T-helper 2 cell treated with Interferon-gamma antibody and Interleukin-4, amounts not matched to agents 5 μg/mL and 100 μg/mL, for 36 hours (primary cell): ENCODE measurements at regions not wholly inside any gene's neighbourhood (a gene's known extent, or its start where the extent isn't known, plus 50 kb on each side); places are given as distances from the start of the nearest gene placed in this dataset.

Experiments used
- DNase-seq: peaks from one replicate; pipeline ENCODE4 v3.0.0; 2021; ENCODE audit warnings: low spot score
- H3K27ac Mint-ChIP-seq: one replicate; pipeline ENCODE4 v1.8.0; 2021; ENCODE audit warnings: mild to moderate bottlenecking, mixed read lengths
- H3K27me3 Mint-ChIP-seq: one replicate; pipeline ENCODE4 v1.8.0; 2021; ENCODE audit warnings: low read depth, mixed read lengths
- H3K36me3 Mint-ChIP-seq: one replicate; pipeline ENCODE4 v1.8.0; 2021; ENCODE audit warnings: low read depth, mixed read lengths
- H3K4me1 Mint-ChIP-seq: one replicate; pipeline ENCODE4 v1.8.0; 2021; ENCODE audit warnings: low read depth, mixed read lengths
- H3K4me3 Mint-ChIP-seq: one replicate; pipeline ENCODE4 v1.8.0; 2022; ENCODE audit warnings: mild to moderate bottlenecking, moderate library complexity, mixed read lengths
- H3K9me3 Mint-ChIP-seq: one replicate; pipeline ENCODE4 v1.8.0; 2021; ENCODE audit warnings: mixed read lengths

GRCh38 chr4:155564086-155564485 lies 102.6 kb upstream of the GUCY1A1 start:
- DNase-seq = no peak
- H3K27ac Mint-ChIP-seq = no peak overlapping the region
- H3K4me3 Mint-ChIP-seq = no peak overlapping the region
- H3K4me1 Mint-ChIP-seq = no peaks in the 10 kb centered on the region
- H3K36me3 Mint-ChIP-seq = no peaks in the 10 kb centered on the region
- H3K9me3 Mint-ChIP-seq = no peaks in the 10 kb centered on the region
- H3K27me3 Mint-ChIP-seq = peaks cover 11% of the 10 kb centered on the region

- DNase-seq = no peak
- Mint-ChIP-seq H3K27ac (no peak overlapping the region), H3K4me1 (no peaks in the 10 kb centered on the region), H3K4me3 (no peak overlapping the region), H3K36me3 (no peaks in the 10 kb centered on the region), H3K9me3 (no peaks in the 10 kb centered on the region), H3K27me3 (peaks cover 18% of the 10 kb centered on the region)
These were observed 106.7 kb upstream of the GUCY1A1 start for GRCh38 chr4:155559915-155560314.

GRCh38 chr4:155552180-155552579 lies 114.5 kb upstream of the GUCY1A1 start:
- Mint-ChIP-seq H3K4me1 (no peaks in the 10 kb centered on the region), H3K27me3 (peaks cover 9% of the 10 kb centered on the region), H3K9me3 (no peaks in the 10 kb centered on the region), H3K36me3 (no peaks in the 10 kb centered on the region), H3K27ac (no peak overlapping the region), H3K4me3 (no peak overlapping the region)
- DNase-seq = no peak

- Mint-ChIP-seq H3K4me1 (no peaks in the 10 kb centered on the region), H3K36me3 (no peaks in the 10 kb centered on the region), H3K4me3 (no peak overlapping the region), H3K9me3 (no peaks in the 10 kb centered on the region), H3K27me3 (peaks cover 3% of the 10 kb centered on the region), H3K27ac (no peak overlapping the region)
- DNase-seq = no peak
These were observed 118.5 kb upstream of the GUCY1A1 start for GRCh38 chr4:155548173-155548572.

GRCh38 chr4:155546451-155546850 lies 120.2 kb upstream of the GUCY1A1 start:
- no peaks in the 10 kb centered on the region for H3K27me3 Mint-ChIP-seq
- no peak overlapping the region for H3K4me3 Mint-ChIP-seq
- H3K9me3 Mint-ChIP-seq = no peaks in the 10 kb centered on the region
- no peak overlapping the region for H3K27ac Mint-ChIP-seq
- DNase-seq = no peak
- H3K36me3 Mint-ChIP-seq = no peaks in the 10 kb centered on the region
- H3K4me1 Mint-ChIP-seq = no peaks in the 10 kb centered on the region

- Mint-ChIP-seq H3K4me3 (no peak overlapping the region), H3K27me3 (no peaks in the 10 kb centered on the region), H3K36me3 (no peaks in the 10 kb centered on the region), H3K4me1 (no peaks in the 10 kb centered on the region), H3K9me3 (no peaks in the 10 kb centered on the region), H3K27ac (no peak overlapping the region)
- DNase-seq = no peak
These were observed 121.2 kb upstream of the GUCY1A1 start for GRCh38 chr4:155545456-155545855.

- H3K9me3 Mint-ChIP-seq = no peaks in the 10 kb centered on the region
- no peaks in the 10 kb centered on the region for H3K27me3 Mint-ChIP-seq
- H3K27ac Mint-ChIP-seq = no peak overlapping the region
- no peaks in the 10 kb centered on the region for H3K4me1 Mint-ChIP-seq
- no peaks in the 10 kb centered on the region for H3K36me3 Mint-ChIP-seq
- no peak for DNase-seq
- H3K4me3 Mint-ChIP-seq = no peak overlapping the region
These were observed 122.1 kb upstream of the GUCY1A1 start for GRCh38 chr4:155544547-155544946.

- Mint-ChIP-seq H3K27ac (no peak overlapping the region), H3K9me3 (no peaks in the 10 kb centered on the region), H3K4me3 (no peak overlapping the region), H3K4me1 (no peaks in the 10 kb centered on the region), H3K27me3 (no peaks in the 10 kb centered on the region), H3K36me3 (no peaks in the 10 kb centered on the region)
- no peak for DNase-seq
These were observed 123.4 kb upstream of the GUCY1A1 start for GRCh38 chr4:155543126-155543765.

- Mint-ChIP-seq H3K4me3 (no peak overlapping the region), H3K27me3 (no peaks in the 10 kb centered on the region), H3K4me1 (no peaks in the 10 kb centered on the region), H3K36me3 (no peaks in the 10 kb centered on the region), H3K9me3 (no peaks in the 10 kb centered on the region), H3K27ac (no peak overlapping the region)
- DNase-seq = no peak
These were observed 124.2 kb upstream of the GUCY1A1 start for GRCh38 chr4:155542415-155542814.

GRCh38 chr4:155541716-155542115 lies 124.9 kb upstream of the GUCY1A1 start:
- no peak overlapping the region for H3K27ac Mint-ChIP-seq
- H3K27me3 Mint-ChIP-seq = no peaks in the 10 kb centered on the region
- no peaks in the 10 kb centered on the region for H3K36me3 Mint-ChIP-seq
- no peaks in the 10 kb centered on the region for H3K4me1 Mint-ChIP-seq
- DNase-seq = no peak
- no peak overlapping the region for H3K4me3 Mint-ChIP-seq
- no peaks in the 10 kb centered on the region for H3K9me3 Mint-ChIP-seq

- DNase-seq = no peak
- Mint-ChIP-seq H3K27ac (no peak overlapping the region), H3K27me3 (no peaks in the 10 kb centered on the region), H3K4me3 (no peak overlapping the region), H3K4me1 (no peaks in the 10 kb centered on the region), H3K36me3 (no peaks in the 10 kb centered on the region), H3K9me3 (no peaks in the 10 kb centered on the region)
These were observed 126.0 kb upstream of the GUCY1A1 start for GRCh38 chr4:155540698-155541097.

- DNase-seq = no peak
- no peaks in the 10 kb centered on the region for H3K4me1 Mint-ChIP-seq
- H3K9me3 Mint-ChIP-seq = no peaks in the 10 kb centered on the region
- no peak overlapping the region for H3K27ac Mint-ChIP-seq
- H3K27me3 Mint-ChIP-seq = no peaks in the 10 kb centered on the region
- no peak overlapping the region for H3K4me3 Mint-ChIP-seq
- no peaks in the 10 kb centered on the region for H3K36me3 Mint-ChIP-seq
These were observed 126.9 kb upstream of the GUCY1A1 start for GRCh38 chr4:155539746-155540145.

GRCh38 chr4:155535802-155536454 lies 130.7 kb upstream of the GUCY1A1 start:
- H3K9me3 Mint-ChIP-seq = no peaks in the 10 kb centered on the region
- H3K36me3 Mint-ChIP-seq = no peaks in the 10 kb centered on the region
- H3K4me1 Mint-ChIP-seq = no peaks in the 10 kb centered on the region
- no peaks in the 10 kb centered on the region for H3K27me3 Mint-ChIP-seq
- no peak overlapping the region for H3K27ac Mint-ChIP-seq
- no peak for DNase-seq
- H3K4me3 Mint-ChIP-seq = no peak overlapping the region

- no peak for DNase-seq
- no peak overlapping the region for H3K27ac Mint-ChIP-seq
- H3K4me1 Mint-ChIP-seq = no peaks in the 10 kb centered on the region
- no peaks in the 10 kb centered on the region for H3K9me3 Mint-ChIP-seq
- H3K36me3 Mint-ChIP-seq = no peaks in the 10 kb centered on the region
- peaks cover 2% of the 10 kb centered on the region for H3K27me3 Mint-ChIP-seq
- H3K4me3 Mint-ChIP-seq = no peak overlapping the region
These were observed 134.1 kb upstream of the GUCY1A1 start for GRCh38 chr4:155532373-155533085.
